Endothelial cell of umbilical vein (primary cell): ENCODE measurements at regions not wholly inside any gene's neighbourhood (a gene's known extent, or its start where the extent isn't known, plus 50 kb on each side); places are given as distances from the start of the nearest gene placed in this dataset.

ENCODE experiments used
- BruUV-seq: library from RNA; stranded (reverse); fragments of 400-500 nt; replicated peaks from 2 replicates; lab custom pipeline; 2021; lab: Mats Ljungman, UMichigan
- CTCF ChIA-PET: fragments of 300-600, 350-600 bp; sonication (Branson Sonifier 250); formaldehyde crosslinking; loops from one replicate; lab custom pipeline; 2021; ENCODE audit warnings: antibody characterized with exemption, inconsistent platforms; lab: Charles Lee
- POLR2A ChIA-PET: fragments of 300-600, 350-600 bp; sonication (Branson Sonifier 250); formaldehyde crosslinking; loops from one replicate; lab custom pipeline; 2021; ENCODE audit warnings: antibody characterized with exemption, inconsistent platforms; lab: Charles Lee
- DNase-seq: peaks from one replicate; pipeline ENCODE4 v3.0.0-alpha.2; 2011; ENCODE audit warnings: low read depth, low spot score
- FAIRE-seq: peaks from 2 replicates; lab custom pipeline; 2011; peaks lifted over from hg19 to GRCh38; lab: Jason Lieb, UNC
- H2AFZ ChIP-seq: 2 replicates; pipeline ENCODE4 v1.6.0; 2012; ENCODE audit warnings: low read depth, low read length, control low read depth, inconsistent platforms
- H3K27ac ChIP-seq: 2 replicates; pipeline ENCODE4 v1.5.1; 2011; ENCODE audit warnings: low read depth, mild to moderate bottlenecking, control low read depth, low read length, moderate library complexity; ENCODE audit not compliant: insufficient read depth
- H3K27me3 ChIP-seq, 2 experiments: 2 replicates each; pipeline versions ENCODE4 v1.6.0 to v1.6.1; 2011; ENCODE audit warnings: low read length in 2 of 2, mixed read lengths in 1 of 2; ENCODE audit not compliant: control insufficient read depth in 2 of 2, insufficient read depth in 2 of 2
- H3K36me3 ChIP-seq, 2 experiments: 2 replicates in 1 of 2; 3 replicates in 1 of 2; pipeline ENCODE4 v1.5.1; 2011; ENCODE audit warnings: low read length in 2 of 2, mild to moderate bottlenecking in 1 of 2, moderate library complexity in 1 of 2; ENCODE audit not compliant: control insufficient read depth in 2 of 2, insufficient read depth in 2 of 2; ENCODE audit errors: extremely low read depth in 1 of 2
- H3K4me1 ChIP-seq: 3 replicates; pipeline ENCODE4 v1.5.1; 2011; ENCODE audit warnings: mild to moderate bottlenecking, low read length; ENCODE audit not compliant: control insufficient read depth, insufficient read depth; ENCODE audit errors: extremely low read depth
- H3K4me2 ChIP-seq: 2 replicates; pipeline ENCODE4 v1.6.1; 2011; ENCODE audit warnings: low read length, control low read depth, mixed read lengths; ENCODE audit not compliant: insufficient read depth
- H3K4me3 ChIP-seq, 3 experiments: fragments of 200-600 bp in 1 of 3; sonication (generic), shearing (Covaris generic) in 1 of 3; replicated peaks in 1 of 3; 2 replicates each; pipeline ENCODE4 v1.5.1; 2011 to 2016; ENCODE audit warnings: control low read depth in 3 of 3, low read length in 3 of 3, mild to moderate bottlenecking in 2 of 3, inconsistent platforms in 1 of 3, low read depth in 1 of 3, moderate library complexity in 1 of 3; ENCODE audit not compliant: insufficient read depth in 1 of 3
- H3K79me2 ChIP-seq: 2 replicates; pipeline ENCODE4 v1.6.0; 2012; ENCODE audit warnings: low read length, inconsistent platforms; ENCODE audit not compliant: control insufficient read depth, insufficient read depth
- H3K9ac ChIP-seq: replicated peaks from 2 replicates; pipeline ENCODE3; 2011; ENCODE audit warnings: low read length, control low read depth; ENCODE audit not compliant: insufficient read depth; ENCODE audit errors: extremely low read depth
- H3K9me1 ChIP-seq: replicated peaks from 3 replicates; pipeline ENCODE4 v1.6.0; 2011; ENCODE audit warnings: mild to moderate bottlenecking, low read length; ENCODE audit not compliant: control insufficient read depth, insufficient read depth; ENCODE audit errors: extremely low read depth
- H3K9me3 ChIP-seq: replicated peaks from 2 replicates; pipeline ENCODE4 v1.5.1; 2012; ENCODE audit warnings: low read length, inconsistent platforms; ENCODE audit not compliant: control insufficient read depth, insufficient read depth
- H4K20me1 ChIP-seq: replicated peaks from 2 replicates; pipeline ENCODE3; 2011; ENCODE audit warnings: mild to moderate bottlenecking, low read length; ENCODE audit not compliant: control insufficient read depth, insufficient read depth; ENCODE audit errors: extremely low read depth
- CTCF ChIP-seq, 2 donors: IDR thresholded peaks; 1 replicate in 1 of 2; 2 replicates in 1 of 2; pipeline ENCODE4 v1.5.1; 2011; ENCODE audit warnings: low read length in 2 of 2, mild to moderate bottlenecking in 2 of 2, moderate library complexity in 2 of 2, control low read depth in 1 of 2, inconsistent platforms in 1 of 2, low read depth in 1 of 2; ENCODE audit not compliant: insufficient read depth in 1 of 2; ENCODE audit errors: extremely low read depth in 1 of 2
- EZH2 ChIP-seq: IDR thresholded peaks from 2 replicates; pipeline ENCODE4 v1.6.1; 2012; ENCODE audit warnings: borderline replicate concordance, low read depth, mild to moderate bottlenecking, moderate library complexity, low read length, inconsistent platforms; ENCODE audit not compliant: severe bottlenecking
- FOS ChIP-seq: IDR thresholded peaks from 2 replicates; pipeline ENCODE4 v1.6.1; 2011; ENCODE audit warnings: mild to moderate bottlenecking, low read length, moderate library complexity, borderline replicate concordance; ENCODE audit not compliant: insufficient read depth
- GATA2 ChIP-seq: IDR thresholded peaks from 2 replicates; pipeline ENCODE4 v1.7.0; 2011; ENCODE audit warnings: low read depth, mild to moderate bottlenecking, moderate library complexity, mixed read lengths, low read length; ENCODE audit not compliant: insufficient read length, insufficient read depth
- JUN ChIP-seq: IDR thresholded peaks from 2 replicates; pipeline ENCODE4 v1.6.1; 2011; ENCODE audit warnings: borderline replicate concordance, low read depth; ENCODE audit not compliant: insufficient read length, insufficient read depth
- MYC ChIP-seq: IDR thresholded peaks from one replicate; pipeline ENCODE4 v1.6.1; 2011; ENCODE audit warnings: mild to moderate bottlenecking, low read depth, low read length
- POLR2A ChIP-seq: IDR thresholded peaks from 2 replicates; pipeline ENCODE4 v1.6.1; 2012; ENCODE audit warnings: low read depth, mild to moderate bottlenecking, control low read depth, low read length
- POLR2AphosphoS5 ChIP-seq: IDR thresholded peaks from 2 replicates; pipeline ENCODE4 v1.6.1; 2012; ENCODE audit warnings: low read depth, mild to moderate bottlenecking, control low read depth, low read length, moderate library complexity; ENCODE audit not compliant: insufficient read depth
- dilution Hi-C: fragments of 300-500 bp; cut with MboI; formaldehyde crosslinking; loops from one replicate; pipeline ENCODE4 v1.15.0; 2019; ENCODE audit warnings: low sequenced_read_pairs; ENCODE audit not compliant: extremely low pct_ligation_motif_present
- intact Hi-C: fragments of 100-400 bp; cut with micrococcal nuclease; formaldehyde crosslinking; loops from one replicate; pipeline ENCODE4 v1.10.0; 2022
- TF ChIP-seq, protein P1 (sequence below): IDR thresholded peaks from 2 replicates; pipeline ENCODE4 v1.6.1; 2011; ENCODE audit not compliant: insufficient read depth, insufficient read length

- no peaks in the 10 kb centered on the region for H3K9me3 ChIP-seq
- H3K9ac ChIP-seq, result no peak overlapping the region
- dilution Hi-C loops, result no loop called here
- H3K4me1 ChIP-seq, result no peaks in the 10 kb centered on the region
- POLR2A ChIA-PET, result no interaction called here
- H3K27ac ChIP-seq, result no peak overlapping the region
- H3K27me3 ChIP-seq, result no peaks in the 10 kb centered on the region
- intact Hi-C loops, result no loop called here
- H3K4me3 ChIP-seq, result no peak overlapping the region
- no peak overlapping the region for H3K4me2 ChIP-seq
- no peaks in the 10 kb centered on the region for H3K9me1 ChIP-seq
- H3K36me3 ChIP-seq, result no peaks in the 10 kb centered on the region
- CTCF ChIA-PET, result no interaction called here
- no TSS peak for BruUV-seq
- FAIRE-seq (no peak), DNase-seq (no peak)
- TF ChIP-seq POLR2A, result no peak
- no peak for TF ChIP-seq GATA2
- TF ChIP-seq EZH2, result no peak
- TF ChIP-seq JUN, result no peak
- no peak for TF ChIP-seq FOS
- no peak for TF ChIP-seq CTCF (IDR thresholded peaks at IDR 0.05; ENCODE audit: extremely low read depth in 1 of 2, insufficient read depth in 1 of 2, low read depth in 1 of 2, low read length in 2 of 2)
- TF ChIP-seq POLR2AphosphoS5, result no peak
- TF ChIP-seq MYC, result no peak
- TF ChIP-seq, protein P1, sequence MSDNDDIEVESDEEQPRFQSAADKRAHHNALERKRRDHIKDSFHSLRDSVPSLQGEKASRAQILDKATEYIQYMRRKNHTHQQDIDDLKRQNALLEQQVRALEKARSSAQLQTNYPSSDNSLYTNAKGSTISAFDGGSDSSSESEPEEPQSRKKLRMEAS, result no peak
- no peak overlapping the region for H2AFZ ChIP-seq
- H4K20me1 ChIP-seq, result no peaks in the 10 kb centered on the region
- no peaks in the 10 kb centered on the region for H3K79me2 ChIP-seq
Measured at GRCh38 chr7:113371416-113372043, 253.2 kb upstream of the SMIM30 start.
